GM19193 (cell line): ENCODE measurements at regions not wholly inside any gene's neighbourhood (a gene's known extent, or its start where the extent isn't known, plus 50 kb on each side); places are given as distances from the start of the nearest gene placed in this dataset.

Experiments used
- POLR2A ChIP-seq: IDR thresholded peaks from 4 replicates; pipeline ENCODE4 v1.6.1; 2011; ENCODE audit not compliant: insufficient read depth, insufficient read length; ENCODE audit errors: extremely low read depth

DNA sequence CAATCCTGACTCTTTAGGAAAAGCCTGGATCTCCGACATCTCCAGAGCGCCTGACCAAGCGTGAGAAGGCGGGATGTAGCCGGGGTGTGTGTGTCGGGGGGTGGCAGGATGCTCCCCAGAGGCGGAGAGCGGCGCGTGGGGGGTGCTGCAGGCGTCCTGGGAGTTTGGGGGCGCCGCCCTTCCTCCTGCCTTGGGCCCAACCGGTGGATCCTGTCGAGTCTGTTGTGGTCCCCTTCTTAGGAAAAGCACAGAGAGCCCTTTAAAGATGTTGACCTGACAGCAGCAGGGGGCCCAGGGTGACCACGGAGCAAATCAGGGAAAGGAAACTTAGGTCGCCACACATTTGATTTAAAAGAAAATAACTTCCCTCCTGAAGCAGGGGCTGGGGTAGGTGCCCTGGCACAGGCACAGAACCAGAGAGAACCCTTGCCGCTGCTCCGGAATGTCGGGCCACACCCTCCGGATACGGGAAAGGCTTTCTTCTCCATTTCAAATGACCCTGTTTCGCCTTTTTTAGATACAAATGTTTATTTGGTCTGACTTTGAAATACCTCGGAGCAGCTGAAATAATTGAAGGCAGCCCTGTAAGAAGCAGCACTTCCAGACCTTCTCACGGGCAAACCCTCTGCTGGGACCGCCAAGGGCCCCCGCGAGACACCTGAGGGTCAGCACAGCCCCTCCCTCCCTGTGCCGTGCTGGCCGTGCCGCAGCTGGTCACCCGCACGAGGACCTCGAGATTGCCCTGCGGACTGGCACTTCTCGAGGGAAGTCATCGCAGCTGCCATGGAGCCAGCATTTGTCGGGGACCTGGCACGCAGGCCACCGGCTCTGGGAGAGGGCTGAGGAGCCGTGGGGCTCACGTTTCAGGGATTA is 102.9 kb upstream of the KLF13 start:
- no peak for TF ChIP-seq POLR2A

DNA sequence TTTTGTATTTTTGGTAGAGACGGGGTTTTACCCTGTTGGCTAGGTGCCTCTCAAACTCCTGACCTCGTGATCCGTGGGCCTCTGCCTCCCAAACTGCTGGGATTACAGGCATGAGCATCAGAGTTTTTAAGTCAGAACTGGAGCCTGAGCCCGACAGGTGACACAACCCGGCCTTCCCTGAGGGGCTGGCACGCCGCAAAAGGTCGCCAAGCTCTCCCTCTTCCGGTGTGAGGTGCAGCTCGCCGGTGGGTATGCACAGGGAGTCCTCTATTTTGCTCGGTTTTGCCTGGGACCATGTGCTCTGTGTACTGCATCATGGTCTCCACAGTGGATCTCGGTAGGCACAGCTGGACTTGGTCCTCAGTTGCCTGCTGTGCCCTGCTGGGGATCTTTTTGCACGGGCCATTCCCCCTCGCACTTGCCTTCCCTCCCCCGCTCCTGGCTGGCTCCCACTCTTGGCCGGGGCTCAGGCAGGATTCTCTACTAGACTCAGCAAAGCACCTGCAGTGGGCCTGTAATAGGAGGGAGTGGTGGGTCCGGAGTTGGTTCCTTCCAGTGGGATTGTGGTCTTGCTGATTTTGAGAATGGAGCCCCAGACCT is 101.2 kb upstream of the KLF13 start:
- TF ChIP-seq POLR2A, result no peak

DNA sequence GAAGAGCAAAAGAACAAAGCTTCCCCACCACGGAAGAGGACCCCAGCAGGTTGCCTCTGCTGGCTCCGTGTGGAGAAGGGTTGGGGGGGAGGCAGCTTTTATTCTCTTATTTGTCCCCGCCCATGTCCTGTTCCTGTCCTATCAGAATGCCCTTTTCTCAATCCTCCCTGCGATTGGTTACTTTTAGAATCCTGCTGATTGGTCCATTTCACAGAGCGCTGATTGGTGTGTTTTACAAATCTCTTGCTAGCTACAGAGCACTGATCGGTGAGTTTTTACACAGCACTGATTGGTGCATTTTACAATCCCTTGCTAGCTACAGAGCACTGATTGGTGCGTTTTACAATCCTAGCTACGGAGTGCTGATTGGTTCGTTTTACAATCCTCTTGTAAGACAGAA is 100.6 kb upstream of the KLF13 start:
- no peak for TF ChIP-seq POLR2A

DNA sequence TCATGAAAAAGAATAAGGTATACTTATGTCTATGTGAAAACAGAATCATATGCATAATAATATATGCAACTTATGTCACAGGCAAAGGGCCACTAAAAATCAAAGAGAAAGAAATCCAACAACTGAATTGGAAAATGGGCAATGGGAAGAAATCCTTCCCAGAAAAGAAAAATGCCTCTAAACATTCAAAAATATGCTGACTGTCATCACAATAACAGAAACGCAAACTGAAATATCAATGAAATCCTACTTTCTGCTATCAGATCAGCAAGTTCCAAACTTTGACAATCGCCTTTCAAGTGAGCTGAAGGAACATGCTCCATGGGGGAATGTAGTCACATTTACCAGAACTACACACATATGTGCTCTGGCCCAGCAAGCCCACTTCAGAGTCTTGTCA is 99.4 kb upstream of the KLF13 start:
- TF ChIP-seq POLR2A, result no peak

DNA sequence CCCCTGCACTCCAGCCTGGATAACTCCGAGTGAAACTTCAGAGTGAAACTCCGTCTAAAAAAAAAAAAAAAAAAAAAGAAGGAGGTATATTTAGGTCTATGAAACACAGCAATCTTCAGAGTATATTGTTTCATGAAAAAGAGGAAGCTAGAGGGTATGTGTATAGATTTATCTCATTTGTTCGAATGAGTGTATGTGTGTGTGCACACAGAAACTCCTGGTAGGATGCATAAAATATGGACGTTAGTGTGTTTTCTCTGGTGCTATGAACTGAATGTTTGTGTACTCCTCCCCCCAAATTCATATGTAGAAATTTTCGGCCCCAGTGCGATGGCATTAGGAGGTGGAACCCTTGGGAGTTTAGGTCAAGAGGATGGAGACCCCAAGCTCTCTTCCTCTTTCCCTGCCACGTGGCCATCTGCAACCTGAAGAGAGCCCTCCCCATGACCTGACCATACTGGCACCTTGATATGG is 98.6 kb upstream of the KLF13 start:
- no peak for TF ChIP-seq POLR2A

DNA sequence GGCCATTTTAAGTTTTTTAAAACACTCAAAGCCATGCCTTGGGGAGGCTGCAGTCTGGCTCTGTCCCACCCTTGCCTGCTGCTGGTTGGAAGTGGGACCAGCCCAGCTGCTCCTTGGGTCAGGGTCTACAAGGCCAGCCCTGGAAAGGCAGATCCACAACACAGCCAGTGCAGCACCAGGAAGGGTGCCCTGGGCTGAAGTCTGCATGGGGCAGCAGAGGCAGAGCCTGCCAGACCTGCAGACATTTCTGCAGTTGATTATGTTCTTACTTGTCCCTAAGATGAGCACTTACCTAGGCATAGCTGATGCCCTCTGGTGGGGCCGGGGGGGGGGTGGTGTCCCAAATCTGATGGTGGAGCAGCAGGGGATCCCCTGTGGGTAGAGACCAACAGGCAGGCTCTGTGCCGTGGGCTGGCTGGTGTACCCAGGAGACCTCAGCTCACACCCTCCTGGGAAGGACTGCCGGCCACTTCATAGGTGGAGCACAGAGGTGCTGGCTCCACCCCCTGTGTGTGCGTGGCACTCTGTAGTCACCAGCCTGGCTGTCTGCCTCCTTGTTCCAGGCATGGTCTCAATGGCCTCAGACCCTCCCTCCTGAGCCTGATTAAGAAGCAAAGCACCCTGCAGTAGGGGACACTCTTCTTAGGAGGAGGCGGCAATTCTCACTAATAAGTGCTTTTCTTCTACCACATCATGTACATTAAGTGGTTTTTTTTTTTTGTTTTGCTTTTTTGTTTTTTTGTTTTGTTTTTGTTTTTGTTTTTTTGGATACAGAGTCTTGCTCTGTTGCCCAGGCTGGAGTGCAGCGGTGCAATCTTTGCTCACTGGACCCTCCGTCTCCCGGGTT is 97.4 kb upstream of the KLF13 start:
- peak; percentile 83 for TF ChIP-seq POLR2A

DNA sequence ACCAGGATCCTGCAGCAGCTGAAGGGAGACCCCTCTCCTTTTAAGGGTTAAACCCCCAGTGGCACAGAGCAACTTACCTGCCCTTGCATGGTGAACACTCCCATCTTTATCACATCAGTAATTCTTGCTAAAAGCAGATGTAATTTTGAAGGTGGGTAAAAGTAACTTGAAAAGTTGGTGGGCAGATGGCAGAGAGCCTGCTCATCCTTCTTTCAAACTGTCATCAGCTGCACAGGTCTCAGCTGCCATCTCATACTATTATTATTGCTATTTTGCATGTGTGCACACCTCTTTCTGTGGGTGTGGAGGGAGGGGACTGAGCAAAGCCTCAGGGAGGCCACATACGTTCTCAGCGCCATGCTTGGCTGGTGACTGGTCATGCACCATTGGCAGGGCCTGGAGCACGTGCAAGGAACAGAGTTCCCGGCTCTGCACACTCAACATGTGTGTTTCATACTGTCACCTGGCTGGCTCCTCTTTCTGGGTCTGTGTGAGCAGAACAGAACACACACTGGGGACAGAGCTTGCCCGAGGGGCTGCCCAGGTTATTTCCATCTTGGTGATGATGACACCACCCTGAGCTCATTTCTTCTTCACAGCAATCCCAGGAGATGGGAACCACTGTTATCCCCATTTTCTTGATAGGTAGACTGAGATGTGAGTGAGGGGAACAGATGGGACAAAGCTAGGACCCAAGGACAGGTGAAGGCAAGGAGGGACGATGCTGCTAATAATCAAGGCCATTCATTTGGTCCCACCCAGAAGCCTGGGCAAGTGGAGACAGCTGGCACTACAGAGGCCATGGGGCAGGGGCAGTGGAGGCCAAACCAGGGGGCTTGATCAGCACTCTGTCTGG is 95.8 kb upstream of the KLF13 start:
- peak; percentile 10 for TF ChIP-seq POLR2A

DNA sequence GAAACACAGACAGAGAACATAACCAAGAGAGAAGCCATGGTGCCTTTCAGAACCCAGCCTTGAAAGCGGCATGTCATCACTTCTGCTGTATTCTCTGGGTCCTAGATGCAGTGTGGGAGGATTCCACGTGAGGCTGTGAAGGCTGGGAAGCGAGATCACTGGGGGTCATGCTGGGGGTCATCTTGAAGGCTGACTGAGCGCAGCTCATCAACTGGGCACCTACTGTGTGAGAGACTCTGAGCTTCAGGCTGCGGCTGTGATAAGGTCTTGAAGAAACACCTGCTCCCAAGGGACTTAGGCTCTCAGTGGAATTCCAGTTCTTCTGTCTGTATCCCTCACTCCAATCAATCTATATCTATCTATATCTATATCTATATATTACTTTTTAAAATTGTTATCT is 91.8 kb upstream of the KLF13 start:
- no peak for TF ChIP-seq POLR2A

DNA sequence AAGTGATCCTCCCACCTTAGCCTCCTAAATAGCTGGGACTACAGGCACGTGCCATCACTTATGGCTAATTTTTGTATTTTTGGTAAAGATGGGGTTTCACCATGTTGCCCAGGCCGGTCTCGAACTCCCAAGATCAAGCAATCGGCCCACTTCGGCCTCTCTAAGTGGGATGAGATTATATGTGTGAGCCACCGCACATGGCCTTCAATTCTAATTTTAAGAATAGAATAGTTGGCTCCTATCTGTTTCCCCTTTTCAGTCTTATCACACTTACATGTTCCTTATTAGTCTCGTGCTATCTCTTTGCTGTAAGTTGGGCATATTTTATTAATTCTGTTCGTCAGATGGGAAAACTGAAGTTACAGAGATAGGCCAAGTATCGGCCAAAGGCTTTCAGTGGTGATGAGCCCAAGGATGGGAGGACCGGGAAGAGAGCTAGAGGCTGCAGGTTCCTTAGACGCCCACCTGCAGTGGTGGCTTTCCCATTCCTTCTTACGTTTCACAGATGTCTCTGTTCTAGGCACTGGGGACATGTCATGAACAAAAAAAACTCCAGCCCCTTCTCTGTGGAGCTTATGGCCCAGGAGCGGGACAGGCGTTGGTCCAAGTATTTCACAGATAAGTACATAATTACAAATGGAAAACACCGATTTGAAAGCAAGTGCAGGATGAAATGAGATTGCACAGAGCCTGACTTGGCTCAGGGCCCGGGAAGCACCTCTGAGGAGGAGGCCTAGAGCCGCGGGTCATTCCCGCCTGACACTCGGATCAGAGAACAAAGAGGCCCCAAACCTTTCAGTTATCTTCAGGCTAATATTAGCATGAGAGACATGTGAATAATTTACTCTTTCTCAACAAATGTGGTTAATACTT is 91.1 kb upstream of the KLF13 start:
- no peak for TF ChIP-seq POLR2A

DNA sequence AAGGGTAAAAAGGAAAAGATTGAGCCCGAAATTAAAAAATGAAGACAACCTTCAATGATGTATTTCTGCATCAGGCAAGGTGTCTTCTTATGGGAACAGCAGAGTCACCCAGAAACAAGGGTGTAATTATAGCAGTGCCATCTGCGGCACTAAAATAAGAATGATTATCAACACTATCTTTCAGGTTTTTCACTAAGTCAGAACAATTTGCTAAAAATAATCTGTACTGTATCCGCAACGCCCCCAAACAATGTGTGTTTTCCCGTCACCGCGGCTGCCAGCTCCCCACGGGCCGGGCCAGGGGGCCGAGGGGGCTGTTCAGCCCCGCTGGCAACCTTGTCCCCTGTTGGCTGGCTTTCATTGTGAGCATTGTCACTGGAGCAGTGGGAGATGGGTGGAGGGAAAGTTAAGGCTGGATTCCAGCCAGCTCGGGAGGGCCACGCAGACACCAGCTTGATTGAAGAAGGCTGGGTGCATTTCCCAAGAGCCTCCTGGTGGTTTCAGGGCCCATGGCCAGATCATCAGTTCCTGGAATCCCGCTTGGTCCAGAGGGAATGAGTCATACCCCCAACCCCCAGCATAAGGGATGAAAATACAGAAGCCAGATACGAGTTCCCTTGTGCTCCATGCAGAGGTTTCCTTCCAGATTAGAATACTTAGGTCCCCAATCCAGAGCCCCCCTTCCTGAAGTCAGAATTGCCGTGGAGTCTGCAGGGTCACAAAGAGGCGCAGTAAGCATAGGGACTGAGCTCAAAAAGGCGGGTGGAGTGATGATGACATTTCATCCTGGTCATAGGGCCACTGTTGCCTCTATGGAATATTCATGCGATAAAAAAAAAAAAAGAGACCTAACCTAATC is 90.2 kb upstream of the KLF13 start:
- no peak for TF ChIP-seq POLR2A

DNA sequence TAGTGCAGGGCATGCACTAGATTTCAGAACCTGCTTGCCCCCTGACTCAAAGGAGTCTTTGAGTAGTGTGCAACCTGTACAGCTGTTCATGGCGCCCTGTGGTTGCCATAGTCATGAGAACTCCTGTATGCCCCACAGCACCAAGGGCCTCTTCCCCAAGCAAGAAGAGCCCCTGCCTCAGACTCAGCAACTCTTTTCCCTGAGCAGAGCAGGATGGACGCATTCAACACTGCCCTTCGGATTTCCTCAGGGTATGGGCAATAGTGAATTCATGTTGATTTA is 89.7 kb upstream of the KLF13 start:
- TF ChIP-seq POLR2A, result no peak

DNA sequence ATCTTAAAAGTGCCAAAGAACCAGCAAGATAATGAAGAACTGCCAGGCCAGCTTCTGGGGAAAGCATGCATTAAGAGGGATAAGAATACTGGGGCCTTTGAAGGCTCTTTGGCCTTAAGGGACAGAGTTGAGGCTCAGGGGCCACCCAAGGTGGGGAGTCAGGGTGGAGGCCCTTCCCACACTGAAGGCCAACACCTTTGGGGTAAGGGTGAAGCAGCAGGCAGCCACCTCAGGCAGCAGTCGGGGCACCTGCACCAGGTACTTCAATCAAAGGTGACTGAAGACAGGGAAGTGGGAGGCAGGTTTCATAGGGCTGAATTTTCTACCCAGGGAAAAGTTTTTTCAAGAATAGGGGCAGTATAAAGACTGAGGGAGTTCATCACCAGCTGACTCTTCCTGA is 87.7 kb upstream of the KLF13 start:
- no peak for TF ChIP-seq POLR2A

DNA sequence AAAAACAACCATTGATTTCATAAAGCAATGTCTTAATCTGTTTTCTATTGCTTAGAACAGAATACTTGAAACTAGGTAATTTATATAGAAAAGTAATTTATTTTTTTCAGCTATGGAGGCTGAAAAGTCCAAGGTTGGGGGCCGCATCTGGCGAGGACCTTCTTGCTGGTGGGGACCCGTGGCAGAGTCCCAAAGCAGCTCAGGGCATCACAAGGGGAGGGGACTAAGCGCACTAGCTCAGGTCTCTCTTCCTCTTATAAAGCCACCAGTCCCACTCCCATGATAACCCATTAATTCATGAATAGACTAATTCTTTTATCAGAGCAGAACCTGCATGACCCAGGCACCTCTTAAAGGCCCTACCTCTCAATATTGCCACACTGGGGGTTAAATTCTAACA is 87.2 kb upstream of the KLF13 start:
- TF ChIP-seq POLR2A, result no peak
